CD4-positive, CD25-positive, alpha-beta regulatory T cell (primary cell): ENCODE measurements at regions not wholly inside any gene's neighbourhood (a gene's known extent, or its start where the extent isn't known, plus 50 kb on each side); places are given as distances from the start of the nearest gene placed in this dataset.

Experiments used
- ATAC-seq, 2 donors: fragments of 150-1000 bp; cut with Tn5 transposase; one replicate each; pipeline ENCODE4 v1.10.0; 2021; ENCODE audit warnings: low read depth in 2 of 2, moderate number of reproducible peaks in 2 of 2, moderate library complexity in 1 of 2
- DNase-seq, 3 donors: peaks; one replicate each; pipeline versions ENCODE4 v3.0.0 to v3.0.0-alpha.2; 2012 to 2022; ENCODE audit warnings: mixed read lengths in 1 of 3
- H3K27ac ChIP-seq: one replicate; pipeline ENCODE4 v1.7.0; 2013; ENCODE audit warnings: mild to moderate bottlenecking, low read length; ENCODE audit not compliant: insufficient read depth, poor library complexity, severe bottlenecking
- H3K27me3 ChIP-seq: one replicate; pipeline ENCODE4 v1.7.0; 2013; ENCODE audit warnings: low read length; ENCODE audit not compliant: control insufficient read depth, insufficient read depth
- H3K36me3 ChIP-seq: one replicate; pipeline ENCODE4 v1.7.0; 2013; ENCODE audit warnings: mild to moderate bottlenecking, low read length, moderate library complexity; ENCODE audit not compliant: control insufficient read depth, insufficient read depth
- H3K4me1 ChIP-seq: 2 replicates; pipeline ENCODE4 v1.7.0; 2013; ENCODE audit warnings: mild to moderate bottlenecking, low read length; ENCODE audit not compliant: insufficient read depth, control insufficient read depth, poor library complexity, severe bottlenecking
- H3K4me3 ChIP-seq: one replicate; pipeline ENCODE4 v1.7.0; 2013; ENCODE audit warnings: low read depth, mild to moderate bottlenecking, low read length, moderate library complexity
- H3K9me3 ChIP-seq, 2 experiments: 1 replicate in 1 of 2; 2 replicates in 1 of 2; pipeline ENCODE4 v1.7.0; 2013; ENCODE audit warnings: low read length in 2 of 2, mild to moderate bottlenecking in 1 of 2, moderate library complexity in 1 of 2; ENCODE audit not compliant: control insufficient read depth in 2 of 2
- H3K27ac Mint-ChIP-seq, 3 donors: one replicate each; pipeline ENCODE4 v1.8.0; 2020 to 2022; ENCODE audit warnings: mild to moderate bottlenecking in 3 of 3, mixed read lengths in 3 of 3, moderate library complexity in 2 of 3
- H3K27me3 Mint-ChIP-seq: one replicate; pipeline ENCODE4 v1.8.0; 2022; ENCODE audit warnings: mild to moderate bottlenecking, mixed read lengths
- H3K36me3 Mint-ChIP-seq: one replicate; pipeline ENCODE4 v1.8.0; 2020; ENCODE audit warnings: mixed read lengths
- H3K4me1 Mint-ChIP-seq, 4 donors: one replicate each; pipeline ENCODE4 v1.8.0; 2020 to 2022; ENCODE audit warnings: mixed read lengths in 4 of 4, mild to moderate bottlenecking in 1 of 4
- H3K4me3 Mint-ChIP-seq, 4 donors: one replicate each; pipeline ENCODE4 v1.8.0; 2020 to 2022; ENCODE audit warnings: mild to moderate bottlenecking in 4 of 4, mixed read lengths in 4 of 4, moderate library complexity in 3 of 4
- H3K9me3 Mint-ChIP-seq, 7 donors: one replicate each; pipeline ENCODE4 v1.8.0; 2020 to 2022; ENCODE audit warnings: mixed read lengths in 7 of 7, mild to moderate bottlenecking in 3 of 7, moderate library complexity in 2 of 7

GRCh38 chr16:86911437-86911958 lies 333.1 kb downstream of the FOXL1 start:
- Histone ChIP-seq H3K4me3 (no peak overlapping the region), H3K9me3 (no peaks in the 10 kb centered on the region), H3K27me3 (no peaks in the 10 kb centered on the region), H3K4me1 (no peaks in the 10 kb centered on the region), H3K27ac (no peak overlapping the region), H3K36me3 (no peaks in the 10 kb centered on the region)
- Mint-ChIP-seq H3K4me1 (no peaks in the 10 kb centered on the region), H3K27me3 (no peaks in the 10 kb centered on the region), H3K9me3 (no peaks in the 10 kb centered on the region), H3K4me3 (no peak overlapping the region), H3K36me3 (no peaks in the 10 kb centered on the region), H3K27ac (no peak overlapping the region)
- DNase-seq (no peak), ATAC-seq (no peak)

GRCh38 chr16:86913886-86914285 lies 335.5 kb downstream of the FOXL1 start:
- no peak for ATAC-seq
- H3K27ac Mint-ChIP-seq = no peak overlapping the region

GRCh38 chr16:86914876-86915717 lies 336.7 kb downstream of the FOXL1 start:
- no peak overlapping the region for H3K4me3 ChIP-seq
- Mint-ChIP-seq H3K4me3 (no peak overlapping the region), H3K36me3 (no peaks in the 10 kb centered on the region), H3K4me1 (no peaks in the 10 kb centered on the region), H3K27ac (no peak overlapping the region), H3K27me3 (peaks cover 4% of the 10 kb centered on the region), H3K9me3 (no peaks in the 10 kb centered on the region)
- DNase-seq = no peak
- no peaks in the 10 kb centered on the region for H3K27me3 ChIP-seq
- H3K36me3 ChIP-seq = no peaks in the 10 kb centered on the region
- H3K9me3 ChIP-seq = no peaks in the 10 kb centered on the region
- H3K4me1 ChIP-seq = no peaks in the 10 kb centered on the region
- no peak for ATAC-seq
- H3K27ac ChIP-seq = no peak overlapping the region

More at GRCh38 chr16:86913886-86914285, 335.5 kb downstream of the FOXL1 start:
- no peaks in the 10 kb centered on the region for H3K9me3 ChIP-seq
- no peak overlapping the region for H3K4me3 ChIP-seq
- no peaks in the 10 kb centered on the region for H3K4me1 ChIP-seq
- no peaks in the 10 kb centered on the region for H3K9me3 Mint-ChIP-seq
- H3K27ac ChIP-seq = no peak overlapping the region
- H3K4me1 Mint-ChIP-seq = no peaks in the 10 kb centered on the region
- DNase-seq = no peak
- H3K36me3 Mint-ChIP-seq = no peaks in the 10 kb centered on the region
- H3K27me3 ChIP-seq = no peaks in the 10 kb centered on the region
- H3K27me3 Mint-ChIP-seq = no peaks in the 10 kb centered on the region
- H3K36me3 ChIP-seq = no peaks in the 10 kb centered on the region
- H3K4me3 Mint-ChIP-seq = no peak overlapping the region

GRCh38 chr16:86917471-86918365 lies 339.4 kb downstream of the FOXL1 start:
- Mint-ChIP-seq H3K9me3 (peaks cover 0 to 5% (median 0%) of the 10 kb centered on the region in 7 donors), H3K4me3 (no peak overlapping the region), H3K27ac (no peak overlapping the region), H3K36me3 (no peaks in the 10 kb centered on the region), H3K4me1 (no peaks in the 10 kb centered on the region), H3K27me3 (peaks cover 13% of the 10 kb centered on the region)
- H3K36me3 ChIP-seq = no peaks in the 10 kb centered on the region
- no peaks in the 10 kb centered on the region for H3K4me1 ChIP-seq
- no peak for DNase-seq
- no peak overlapping the region for H3K4me3 ChIP-seq
- H3K27me3 ChIP-seq = no peaks in the 10 kb centered on the region
- H3K9me3 ChIP-seq = no peaks in the 10 kb centered on the region
- no peak for ATAC-seq
- H3K27ac ChIP-seq = no peak overlapping the region

- no peaks in the 10 kb centered on the region for H3K36me3 Mint-ChIP-seq
- Histone ChIP-seq H3K4me3 (no peak overlapping the region), H3K4me1 (no peaks in the 10 kb centered on the region), H3K27ac (no peak overlapping the region), H3K27me3 (no peaks in the 10 kb centered on the region), H3K36me3 (no peaks in the 10 kb centered on the region), H3K9me3 (no peaks in the 10 kb centered on the region)
- H3K4me3 Mint-ChIP-seq = no peak overlapping the region
- DNase-seq = no peak
- no peak for ATAC-seq
- peaks cover 0 to 5% (median 0%) of the 10 kb centered on the region in 7 donors for H3K9me3 Mint-ChIP-seq
- H3K4me1 Mint-ChIP-seq = no peaks in the 10 kb centered on the region
- peaks cover 22% of the 10 kb centered on the region for H3K27me3 Mint-ChIP-seq
- no peak overlapping the region for H3K27ac Mint-ChIP-seq
Measured at GRCh38 chr16:86918637-86919036, 340.3 kb downstream of the FOXL1 start.

- no peak for DNase-seq
- Histone ChIP-seq H3K4me1 (no peaks in the 10 kb centered on the region), H3K9me3 (no peaks in the 10 kb centered on the region), H3K27ac (no peak overlapping the region), H3K27me3 (no peaks in the 10 kb centered on the region), H3K4me3 (no peak overlapping the region), H3K36me3 (no peaks in the 10 kb centered on the region)
- peaks cover 23% of the 10 kb centered on the region for H3K27me3 Mint-ChIP-seq
- H3K4me1 Mint-ChIP-seq = no peaks in the 10 kb centered on the region
- no peak overlapping the region for H3K27ac Mint-ChIP-seq
- peaks cover 0 to 5% (median 0%) of the 10 kb centered on the region in 7 donors for H3K9me3 Mint-ChIP-seq
- no peaks in the 10 kb centered on the region for H3K36me3 Mint-ChIP-seq
- H3K4me3 Mint-ChIP-seq = no peak overlapping the region
- no peak for ATAC-seq
Measured at GRCh38 chr16:86919078-86919477, 340.7 kb downstream of the FOXL1 start.

- Histone ChIP-seq H3K4me3 (no peak overlapping the region), H3K36me3 (no peaks in the 10 kb centered on the region), H3K9me3 (no peaks in the 10 kb centered on the region), H3K27ac (no peak overlapping the region), H3K27me3 (peaks cover under 1% of the 10 kb centered on the region), H3K4me1 (no peaks in the 10 kb centered on the region)
- H3K36me3 Mint-ChIP-seq = no peaks in the 10 kb centered on the region
- peaks cover 28% of the 10 kb centered on the region for H3K27me3 Mint-ChIP-seq
- H3K27ac Mint-ChIP-seq = no peak overlapping the region
- peaks cover 0 to 5% (median 0%) of the 10 kb centered on the region in 7 donors for H3K9me3 Mint-ChIP-seq
- no peak for DNase-seq
- no peak overlapping the region for H3K4me3 Mint-ChIP-seq
- H3K4me1 Mint-ChIP-seq = no peaks in the 10 kb centered on the region
- ATAC-seq = no peak
Measured at GRCh38 chr16:86919578-86920305, 341.4 kb downstream of the FOXL1 start.
